ENCODE measurements at regions not wholly inside any gene's neighbourhood (a gene's known extent, or its start where the extent isn't known, plus 50 kb on each side); places are given as distances from the start of the nearest gene placed in this dataset.

DNA sequence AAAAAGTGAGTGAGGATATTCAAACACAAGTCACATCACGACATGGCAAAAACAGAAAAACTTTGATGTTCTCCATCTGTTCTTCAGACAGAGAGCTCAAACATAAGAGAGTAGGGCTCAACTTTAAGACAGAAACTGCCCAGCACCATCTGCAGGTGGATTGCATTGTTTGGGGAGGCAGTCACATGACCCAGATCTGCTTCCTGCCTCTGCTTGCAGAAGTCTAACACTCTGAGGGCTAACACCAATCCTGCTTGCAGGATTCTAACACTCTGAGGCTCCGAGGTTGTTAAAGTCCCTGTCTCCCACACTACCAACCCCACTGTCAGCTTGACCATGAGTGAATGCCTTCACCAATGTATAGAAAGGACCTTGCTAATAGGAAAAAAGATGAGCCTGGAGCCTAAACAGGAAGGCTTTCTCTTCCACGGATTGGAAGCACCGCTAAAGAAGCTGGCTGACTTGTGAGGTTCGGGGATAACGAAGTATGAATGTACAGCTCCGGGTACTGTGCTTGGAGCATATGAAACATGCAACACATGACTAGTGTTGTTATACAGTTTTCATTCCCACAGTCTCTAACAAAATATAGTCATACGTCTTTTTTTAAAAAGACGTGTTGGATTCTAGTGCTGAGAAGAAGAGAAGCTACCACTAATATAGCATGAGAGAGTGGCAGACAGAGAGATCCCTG, 176.6 kb upstream of the CREB1 start:
- H3K4me3 ChIP-seq (ENCODE audit: insufficient read depth, low read depth, low read length): no peak overlapping the region
- H2BK20ac ChIP-seq (ENCODE audit: low read depth, low read length): no peak overlapping the region
- no peaks in the 10 kb centered on the region for H3K9me1 ChIP-seq (ENCODE audit: insufficient read depth, low read length)
- intact Hi-C loops (cut with micrococcal nuclease) (no loop called here), dilution Hi-C loops (cut with HindIII; ENCODE audit: low sequenced_read_pairs, unreplicated experiment) (no loop called here), in situ Hi-C loops (cut with MboI; ENCODE audit: low sequenced_read_pairs) (no loop called here)
- H2AK9ac ChIP-seq (replicated peaks; ENCODE audit: low read depth, low read length, poor library complexity): no peak overlapping the region
- no peak overlapping the region for H3K18ac ChIP-seq (ENCODE audit: low read depth, low read length)
- H3K4ac ChIP-seq (ENCODE audit: low read depth, low read length): no peak overlapping the region
- TF ChIP-seq SMC3 (IDR thresholded peaks at IDR 0.05; ENCODE audit: low read depth, low read length) (no peak), NFE2L2 (IDR thresholded peaks at IDR 0.05; ENCODE audit: low read depth, low read length) (no peak), MAFK (IDR thresholded peaks at IDR 0.05; ENCODE audit: low read depth, low read length) (no peak), FOS (IDR thresholded peaks at IDR 0.05; ENCODE audit: low read depth, low read length) (no peak), RFX5 (IDR thresholded peaks at IDR 0.05; ENCODE audit: low read depth, low read length) (no peak), ELK1 (IDR thresholded peaks at IDR 0.05; ENCODE audit: borderline replicate concordance, low read depth, low read length) (no peak), CTCF (conservative IDR thresholded peaks at IDR 0.05; ENCODE audit: low read depth, low read length) (no peak), MXI1 (IDR thresholded peaks at IDR 0.05; ENCODE audit: borderline replicate concordance, low read depth, low read length) (no peak), MAZ (IDR thresholded peaks at IDR 0.05; ENCODE audit: borderline replicate concordance, low read depth, low read length) (no peak), RCOR1 (IDR thresholded peaks at IDR 0.05; ENCODE audit: insufficient replicate concordance, low read length) (no peak), BHLHE40 (IDR thresholded peaks at IDR 0.05; ENCODE audit: low read depth, low read length) (no peak), POLR2A (IDR thresholded peaks at IDR 0.05; ENCODE audit: low read depth, low read length) (no peak), CHD1 (IDR thresholded peaks at IDR 0.05; ENCODE audit: low read depth, low read length) (no peak), RAD21 (IDR thresholded peaks at IDR 0.05; ENCODE audit: low read length) (no peak), CEBPB (IDR thresholded peaks at IDR 0.05; ENCODE audit: low read depth, low read length) (no peak)
- TF ChIP-seq, protein P1, sequence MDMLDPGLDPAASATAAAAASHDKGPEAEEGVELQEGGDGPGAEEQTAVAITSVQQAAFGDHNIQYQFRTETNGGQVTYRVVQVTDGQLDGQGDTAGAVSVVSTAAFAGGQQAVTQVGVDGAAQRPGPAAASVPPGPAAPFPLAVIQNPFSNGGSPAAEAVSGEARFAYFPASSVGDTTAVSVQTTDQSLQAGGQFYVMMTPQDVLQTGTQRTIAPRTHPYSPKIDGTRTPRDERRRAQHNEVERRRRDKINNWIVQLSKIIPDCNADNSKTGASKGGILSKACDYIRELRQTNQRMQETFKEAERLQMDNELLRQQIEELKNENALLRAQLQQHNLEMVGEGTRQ (IDR thresholded peaks at IDR 0.05; ENCODE audit: low read depth, low read length): no peak
- no peak overlapping the region; a peak in 1 of 4 replicates for H4K8ac ChIP-seq (ENCODE audit: low read depth in 2 of 2, low read length in 2 of 2)
- peaks cover 2% of the 10 kb centered on the region; the same call in 1 of the 2 replicates for H3K4me1 ChIP-seq (ENCODE audit: control insufficient read depth, insufficient read depth, low read length)
- no peak overlapping the region for H3K23ac ChIP-seq (ENCODE audit: low read depth, low read length)
- ATAC-seq (ENCODE audit: low read depth) (no peak), DNase-seq (peak; percentile 20)
- CTCF ChIA-PET: interaction anchor here (1.0 kb wide), 1 partner anchor 13 kb away, joined by 3 read pairs; no protein-coding TSS in a partner anchor
- H2BK120ac ChIP-seq (ENCODE audit: low read depth, low read length): no peak overlapping the region
- WGBS, 2 experiments (ENCODE audit: extremely low coverage in 2 of 2, insufficient read length in 1 of 2): 60% methylated on average over 1 of the region's 9 CpGs; no CpG with 5 or more reads in 1 of the 2 experiments
- no peak overlapping the region for H3K27ac ChIP-seq (ENCODE audit: insufficient read depth, low read length)
- H3K56ac ChIP-seq (ENCODE audit: extremely low read depth, insufficient read depth, low read length): no peak overlapping the region
- H3K4me2 ChIP-seq (ENCODE audit: low read depth, low read length): no peak overlapping the region
- peak overlapping the region; percentile 16 for H2AFZ ChIP-seq (replicated peaks; ENCODE audit: low read length, poor library complexity)
- no peaks in the 10 kb centered on the region for H3K79me1 ChIP-seq (ENCODE audit: low read depth in 1 of 2, low read length in 2 of 2)
- H2BK5ac ChIP-seq (ENCODE audit: low read depth, low read length, poor library complexity, severe bottlenecking): no peak overlapping the region
- POLR2A ChIA-PET (ENCODE audit: unreplicated experiment): no interaction called here
- no peaks in the 10 kb centered on the region for H3K36me3 ChIP-seq (ENCODE audit: control insufficient read depth, insufficient read depth, low read length)
- no peak overlapping the region for H3K9ac ChIP-seq (ENCODE audit: low read depth, low read length)
- 0 out of 3 replicates have a peak overlapping the region, but pooled peaks have one; percentile 17 for H2BK15ac ChIP-seq (ENCODE audit: low read depth, low read length)
- no peaks in the 10 kb centered on the region for H4K20me1 ChIP-seq (ENCODE audit: insufficient read depth, low read length)
- no peak overlapping the region for H3K14ac ChIP-seq (replicated peaks; ENCODE audit: low read depth, low read length)
- BruUV-seq (replicated peaks): no TSS peak
- no peak overlapping the region for H4K91ac ChIP-seq (ENCODE audit: insufficient read depth, low read depth, low read length)
- no peak overlapping the region for H4K5ac ChIP-seq (ENCODE audit: low read depth, low read length)
- H3K9me3 ChIP-seq (ENCODE audit: control insufficient read depth, insufficient read depth, low read length): no peaks in the 10 kb centered on the region
- no peaks in the 10 kb centered on the region for H3K27me3 ChIP-seq (ENCODE audit: control insufficient read depth, insufficient read depth, low read length)
- H2AK5ac ChIP-seq (ENCODE audit: low read depth, low read length): 0 out of 2 replicates have a peak overlapping the region, but pooled peaks have one; percentile 4

Measured in IMR-90 (cell line).